ENCODE measurements at regions not wholly inside any gene's neighbourhood (a gene's known extent, or its start where the extent isn't known, plus 50 kb on each side); places are given as distances from the start of the nearest gene placed in this dataset.

DNA sequence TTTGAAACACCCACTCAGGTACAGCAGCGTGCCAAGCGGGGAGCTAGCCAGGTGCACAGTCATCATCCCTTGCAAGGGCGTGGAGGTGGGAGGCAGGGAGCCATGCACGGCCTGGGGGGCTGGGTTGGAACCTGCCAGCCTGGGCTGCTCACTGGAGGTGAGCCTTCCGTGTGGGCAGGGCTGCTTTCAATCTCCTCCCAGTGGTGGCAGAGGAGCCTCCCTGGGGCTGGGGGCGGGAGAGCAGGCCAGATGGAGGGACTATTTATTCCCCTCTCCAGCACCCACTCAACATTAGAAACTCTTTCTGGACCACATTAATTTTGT lies 90.3 kb downstream of the KATNIP start:
- peaks cover 17 to 31% of the 10 kb centered on the region in 2 experiments for H3K4me1 Mint-ChIP-seq

More for the DNA sequence above, 90.3 kb downstream of the KATNIP start:
- Histone ChIP-seq H2BK15ac (ENCODE audit: low read depth, low read length) (no peak overlapping the region), H3K4me1 (ENCODE audit: insufficient read depth, low read length) (no peaks in the 10 kb centered on the region), H4K20me1 (ENCODE audit: control insufficient read depth, insufficient read depth, insufficient read length) (no peaks in the 10 kb centered on the region), H2AFZ (ENCODE audit: low read length) (no peak overlapping the region), H3K23me2 (ENCODE audit: insufficient read length, low read depth, low read length, poor library complexity, severe bottlenecking) (no peaks in the 10 kb centered on the region), H3T11ph (ENCODE audit: low read length) (no peak overlapping the region), H3K4me2 (ENCODE audit: insufficient read depth, insufficient read length, low read length) (no peak overlapping the region), H3K4ac (ENCODE audit: low read depth, low read length) (no peak overlapping the region), H2BK12ac (ENCODE audit: insufficient read length, low read depth, low read length) (no peak overlapping the region), H3K9ac (ENCODE audit: extremely low read depth, insufficient read length, low read length) (no peak overlapping the region), H2BK20ac (ENCODE audit: low read depth, low read length, poor library complexity, severe bottlenecking) (no peak overlapping the region), H3K27me3 (ENCODE audit: insufficient read depth, low read length) (no peaks in the 10 kb centered on the region), H3K79me1 (ENCODE audit: insufficient read depth, low read depth, low read length, poor library complexity, severe bottlenecking) (no peaks in the 10 kb centered on the region), H2BK120ac (ENCODE audit: low read depth, low read length, poor library complexity, severe bottlenecking) (no peak overlapping the region), H3K27ac (ENCODE audit: insufficient read length, low read depth, low read length) (no peak overlapping the region), H3K56ac (ENCODE audit: insufficient read length, low read depth, low read length) (no peak overlapping the region), H3K23ac (ENCODE audit: insufficient read length, low read depth, low read length) (no peak overlapping the region), H4K8ac (replicated peaks; ENCODE audit: insufficient read length, low read depth, low read length) (no peak overlapping the region), H3K79me2 (ENCODE audit: insufficient read depth, low read length) (no peaks in the 10 kb centered on the region), H4K91ac (ENCODE audit: insufficient read length, low read depth, low read length) (no peak overlapping the region), H3K9me3 (ENCODE audit: control insufficient read depth, low read depth, low read length) (no peaks in the 10 kb centered on the region), H3K18ac (ENCODE audit: insufficient read length, low read depth, low read length) (no peak overlapping the region), H3K14ac (ENCODE audit: insufficient read depth, low read length) (no peak overlapping the region; the same call in 1 of the 2 replicates), H4K5ac (ENCODE audit: insufficient read length, low read depth, low read length) (no peak overlapping the region), H2BK5ac (ENCODE audit: insufficient read length, low read length) (no peak overlapping the region), H2AK5ac (ENCODE audit: insufficient read length, low read length) (no peak overlapping the region)
- H3K4me3 Mint-ChIP-seq: no peak overlapping the region
- peaks cover 0 to 2% of the 10 kb centered on the region in 2 experiments; a peak in 2 of 5 replicates for H3K9me3 Mint-ChIP-seq
- WGBS (ENCODE audit: extremely low coverage, insufficient read length, low lambda C conversion rate): no CpG with 5 or more reads among the region's 6 CpGs
- TF ChIP-seq, protein P1, sequence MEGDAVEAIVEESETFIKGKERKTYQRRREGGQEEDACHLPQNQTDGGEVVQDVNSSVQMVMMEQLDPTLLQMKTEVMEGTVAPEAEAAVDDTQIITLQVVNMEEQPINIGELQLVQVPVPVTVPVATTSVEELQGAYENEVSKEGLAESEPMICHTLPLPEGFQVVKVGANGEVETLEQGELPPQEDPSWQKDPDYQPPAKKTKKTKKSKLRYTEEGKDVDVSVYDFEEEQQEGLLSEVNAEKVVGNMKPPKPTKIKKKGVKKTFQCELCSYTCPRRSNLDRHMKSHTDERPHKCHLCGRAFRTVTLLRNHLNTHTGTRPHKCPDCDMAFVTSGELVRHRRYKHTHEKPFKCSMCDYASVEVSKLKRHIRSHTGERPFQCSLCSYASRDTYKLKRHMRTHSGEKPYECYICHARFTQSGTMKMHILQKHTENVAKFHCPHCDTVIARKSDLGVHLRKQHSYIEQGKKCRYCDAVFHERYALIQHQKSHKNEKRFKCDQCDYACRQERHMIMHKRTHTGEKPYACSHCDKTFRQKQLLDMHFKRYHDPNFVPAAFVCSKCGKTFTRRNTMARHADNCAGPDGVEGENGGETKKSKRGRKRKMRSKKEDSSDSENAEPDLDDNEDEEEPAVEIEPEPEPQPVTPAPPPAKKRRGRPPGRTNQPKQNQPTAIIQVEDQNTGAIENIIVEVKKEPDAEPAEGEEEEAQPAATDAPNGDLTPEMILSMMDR (conservative IDR thresholded peaks at IDR 0.05): no peak
- H3K27me3 Mint-ChIP-seq (ENCODE audit: low read depth): no peaks in the 10 kb centered on the region
- H3K36me3 Mint-ChIP-seq (ENCODE audit: insufficient read depth in 1 of 3, low read depth in 3 of 3): peaks cover 0 to 3% (median 0%) of the 10 kb centered on the region in 3 experiments; a peak in 2 of 7 replicates
- peak; percentile 68 for DNase-seq
- H3K27ac Mint-ChIP-seq: peak overlapping the region in 1 of 3 experiments; percentile 20; a peak in 1 of 7 replicates
